ENCODE measurements at regions not wholly inside any gene's neighbourhood (a gene's known extent, or its start where the extent isn't known, plus 50 kb on each side); places are given as distances from the start of the nearest gene placed in this dataset.

- H3K36me3 ChIP-seq (replicated peaks in 1 of 2; ENCODE audit: control insufficient read depth in 1 of 2, insufficient read depth in 2 of 2, low read length in 2 of 2): no peaks in the 10 kb centered on the region
- H3K79me2 ChIP-seq (ENCODE audit: insufficient read depth, low read length): no peaks in the 10 kb centered on the region
- intact Hi-C loops (cut with micrococcal nuclease; ENCODE audit: unreplicated experiment): no loop called here
- ChIA-PET POLR2A (no interaction called here), CTCF (ENCODE audit: low intra/inter-chr PET ratio, low total read pairs) (no interaction called here)
- no peaks in the 10 kb centered on the region for H3K27me3 ChIP-seq (ENCODE audit: control insufficient read depth in 1 of 2, insufficient read depth in 2 of 2, low read length in 2 of 2)
- no peaks in the 10 kb centered on the region for H4K20me1 ChIP-seq (ENCODE audit: insufficient read depth, low read length)
- BruUV-seq (replicated peaks): no TSS peak
- H3K4me1 ChIP-seq (ENCODE audit: insufficient read depth, low read length): peaks cover 23% of the 10 kb centered on the region
- DNase-seq (ENCODE audit: low spot score) (no peak), ATAC-seq (no peak), FAIRE-seq (no peak)
- in situ Hi-C loops (cut with HindIII; ENCODE audit: extremely low pct_ligation_motif_present, low pct_unique_long_range_greater_than_20kb): no loop called here
- H2AFZ ChIP-seq (ENCODE audit: low read length): no peak overlapping the region
- TF ChIP-seq EP300 (IDR thresholded peaks at IDR 0.05; ENCODE audit: low read depth in 2 of 2, low read length in 2 of 2) (no peak), EP300 (CRISPR knock-in tag; IDR thresholded peaks at IDR 0.05; ENCODE audit: borderline replicate concordance) (no peak), STAG1 (CRISPR knock-in tag; IDR thresholded peaks at IDR 0.05) (no peak), RAD51 (IDR thresholded peaks at IDR 0.05; ENCODE audit: borderline replicate concordance) (no peak), NCOA5 (CRISPR knock-in tag; IDR thresholded peaks at IDR 0.05) (no peak), FOXJ3 (CRISPR knock-in tag; IDR thresholded peaks at IDR 0.05; ENCODE audit: borderline replicate concordance) (no peak), ZNF331 (CRISPR knock-in tag; IDR thresholded peaks at IDR 0.05) (no peak), ZNF275 (CRISPR knock-in tag; IDR thresholded peaks at IDR 0.05; ENCODE audit: borderline replicate concordance) (no peak), ZSCAN5A (CRISPR knock-in tag; IDR thresholded peaks at IDR 0.05; ENCODE audit: borderline replicate concordance) (no peak), NBN (conservative IDR thresholded peaks at IDR 0.05) (no peak), IRF9 (CRISPR knock-in tag; IDR thresholded peaks at IDR 0.05; ENCODE audit: borderline replicate concordance) (no peak), THAP8 (CRISPR knock-in tag; IDR thresholded peaks at IDR 0.05; ENCODE audit: borderline replicate concordance) (no peak)
- H3K9me3 ChIP-seq (ENCODE audit: low read length): no peaks in the 10 kb centered on the region
- no peak overlapping the region for H3K27ac ChIP-seq (ENCODE audit: extremely low read length, insufficient read depth, low read length)
- H3K4me2 ChIP-seq (ENCODE audit: low read depth, low read length): no peak overlapping the region
- H3K9ac ChIP-seq (ENCODE audit: insufficient read depth, low read depth, low read length): no peak overlapping the region
- no peak overlapping the region for H3K4me3 ChIP-seq (replicated peaks in 1 of 3; ENCODE audit: insufficient read depth in 1 of 3, low read depth in 2 of 3, low read length in 3 of 3)
Measured at GRCh38 chr14:56972948-56973347, 162.7 kb upstream of the OTX2 start.

Measured in HepG2 (cell line).